HG03457 (cell line): ENCODE measurements at regions not wholly inside any gene's neighbourhood (a gene's known extent, or its start where the extent isn't known, plus 50 kb on each side); places are given as distances from the start of the nearest gene placed in this dataset.
A peak's percentile ranks its signal among the peaks of the same experiment; 100 is the strongest.

Experiments
- ATAC-seq: cut with Tn5 transposase; IDR thresholded peaks from one replicate; pipeline ENCODE4 v1.9.1; 2021; ENCODE audit warnings: moderate number of reproducible peaks; ENCODE audit not compliant: unreplicated experiment

GRCh38 chr3:81291586-81291985 is 469.9 kb downstream of the GBE1 start:
- ATAC-seq = no peak

GRCh38 chr3:81289676-81290075 is 471.8 kb downstream of the GBE1 start:
- no peak for ATAC-seq

- ATAC-seq = no peak
Measured at GRCh38 chr3:81279481-81280379, 481.7 kb downstream of the GBE1 start.

- no peak for ATAC-seq
Measured at GRCh38 chr3:81277853-81278252, 483.6 kb downstream of the GBE1 start.

- no peak for ATAC-seq
Measured at GRCh38 chr3:81274671-81275070, 486.8 kb downstream of the GBE1 start.

DNA sequence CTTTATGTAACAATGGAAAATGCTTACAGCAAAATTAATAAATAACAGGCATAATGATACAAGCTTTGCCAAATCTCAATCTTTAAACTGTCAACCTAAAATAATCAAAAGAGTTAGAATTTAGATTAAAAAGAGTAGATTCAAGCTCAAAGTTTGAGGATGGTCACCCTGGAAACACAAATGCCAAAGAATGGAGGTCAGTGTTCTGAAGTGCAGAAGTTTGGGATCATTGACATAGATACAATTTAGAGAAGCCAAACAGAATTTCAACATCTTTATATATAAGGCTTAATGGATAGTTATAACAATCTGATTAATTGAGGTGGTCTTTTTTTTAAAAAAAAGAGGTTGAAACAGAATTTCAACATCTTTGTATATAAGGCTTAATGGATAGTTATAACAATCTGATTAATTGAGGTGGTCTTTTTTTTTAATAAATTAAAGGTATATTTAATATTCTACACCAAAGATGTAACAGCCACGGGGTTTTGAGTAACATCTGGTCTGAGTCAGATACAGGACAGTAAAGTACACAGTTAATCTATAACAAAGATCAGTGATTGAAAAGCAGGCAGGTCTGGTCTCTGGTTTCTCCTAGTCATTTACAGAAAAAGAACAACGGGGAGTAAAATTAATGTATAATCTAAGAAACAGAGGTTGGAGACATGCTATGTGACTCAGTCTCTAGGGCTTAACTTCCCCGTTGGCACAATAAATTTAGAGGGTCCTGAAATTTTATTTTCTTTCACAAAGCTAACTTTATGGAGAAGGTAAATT is 490.7 kb downstream of the GBE1 start:
- ATAC-seq = peak; percentile 99

GRCh38 chr3:81268526-81268925 is 492.9 kb downstream of the GBE1 start:
- ATAC-seq = no peak

DNA sequence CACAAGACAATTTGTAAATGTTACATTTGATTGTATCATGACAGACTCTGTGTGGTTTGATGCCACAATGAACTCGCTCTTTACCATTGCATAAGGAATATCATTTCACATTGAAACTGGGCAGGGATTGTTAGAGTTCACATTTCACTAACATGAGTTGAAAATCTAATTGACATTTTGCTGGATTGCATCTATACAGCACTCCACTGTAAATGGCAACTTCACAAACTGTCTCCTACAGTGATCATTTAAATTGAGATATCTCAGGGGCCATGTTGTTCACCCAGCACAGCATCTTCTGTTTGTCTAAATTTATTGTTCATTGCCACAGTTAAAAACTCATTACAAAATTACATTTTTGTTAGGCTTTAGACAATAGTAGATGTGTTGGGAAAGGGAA is 499.4 kb downstream of the GBE1 start:
- ATAC-seq = no peak

DNA sequence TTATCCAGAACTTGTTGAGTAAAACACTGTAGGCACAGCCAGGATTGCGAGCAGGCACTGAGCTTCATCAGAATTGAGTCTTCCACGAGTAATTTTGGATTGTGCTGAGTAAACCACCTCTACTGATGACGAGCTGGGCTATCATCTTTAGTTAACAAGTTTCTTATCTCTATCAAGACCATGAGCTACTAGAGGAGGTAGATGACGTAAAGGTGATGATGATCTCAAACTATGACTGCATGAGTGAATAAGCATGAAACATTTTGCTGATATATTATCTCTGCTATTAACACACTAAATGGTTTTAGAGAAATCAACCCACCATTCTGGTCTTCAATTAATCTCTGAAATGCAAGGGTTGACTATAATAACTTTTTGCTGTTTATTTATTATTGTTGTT is 506.0 kb downstream of the GBE1 start:
- no peak for ATAC-seq

DNA sequence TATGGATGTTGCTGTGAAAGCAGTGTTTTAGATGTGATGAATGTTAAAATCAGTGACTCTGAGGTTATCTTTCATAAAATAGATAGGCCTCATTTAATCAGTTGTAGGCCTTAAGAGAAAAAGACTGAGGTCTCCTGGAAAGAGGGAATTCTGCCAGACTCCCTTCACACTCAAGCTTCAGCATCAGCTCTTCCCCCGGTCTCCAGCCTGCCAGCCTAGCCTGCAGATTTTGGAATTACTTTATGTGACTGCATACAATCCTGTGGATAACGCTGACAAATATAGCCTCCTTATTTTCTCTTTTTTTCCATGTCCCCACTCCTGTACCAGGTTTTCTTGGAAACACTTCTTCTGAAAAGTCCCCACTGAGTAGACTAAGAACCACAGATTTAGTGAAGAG is 510.3 kb downstream of the GBE1 start:
- ATAC-seq = no peak

DNA sequence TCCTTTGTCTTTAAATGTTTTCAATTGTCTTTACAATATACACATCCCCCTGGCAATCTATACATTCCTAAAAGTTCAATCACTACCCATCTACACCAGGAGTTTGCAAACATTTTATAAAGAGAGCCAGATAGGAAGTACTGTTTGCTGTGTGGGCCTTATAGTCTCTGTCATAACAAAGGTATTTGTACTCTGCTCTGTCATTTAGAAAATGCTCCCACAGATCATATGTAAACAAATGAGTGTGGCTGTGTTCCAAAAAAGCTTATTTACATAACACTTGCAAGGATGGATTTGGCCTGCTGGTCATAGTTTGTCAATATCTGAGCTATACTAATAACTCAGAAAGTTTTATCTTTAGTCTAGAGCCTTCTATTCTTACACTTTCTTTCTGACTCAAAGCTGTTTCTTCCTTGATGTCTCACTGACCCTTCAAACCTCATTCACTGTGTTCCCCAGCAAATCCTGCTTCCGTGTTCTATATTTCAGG is 511.9 kb downstream of the GBE1 start:
- peak; percentile 77 for ATAC-seq

- ATAC-seq = no peak
Measured at GRCh38 chr3:81245501-81245900, 515.9 kb downstream of the GBE1 start.

- ATAC-seq = no peak
Measured at GRCh38 chr3:81245043-81245442, 516.4 kb downstream of the GBE1 start.

DNA sequence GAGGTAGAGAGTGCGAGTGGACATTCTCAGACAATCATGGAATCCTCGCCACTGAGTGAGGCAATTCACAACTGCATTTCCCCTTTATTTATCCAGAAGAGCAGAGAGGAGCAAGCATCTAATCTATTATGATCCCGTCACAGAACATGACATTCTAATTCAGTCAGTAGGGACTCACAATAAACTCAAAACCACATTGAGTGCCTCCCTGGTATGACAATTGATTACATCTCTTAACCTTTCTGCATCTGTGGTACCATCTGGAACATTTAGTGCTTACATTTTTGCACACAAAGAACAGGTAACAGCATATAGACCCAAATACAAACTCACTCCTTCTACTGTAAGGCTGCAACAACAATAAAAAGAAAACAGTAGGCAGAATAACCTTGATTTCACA is 517.2 kb downstream of the GBE1 start:
- ATAC-seq = no peak

GRCh38 chr3:81242871-81243270 is 518.6 kb downstream of the GBE1 start:
- ATAC-seq = no peak

DNA sequence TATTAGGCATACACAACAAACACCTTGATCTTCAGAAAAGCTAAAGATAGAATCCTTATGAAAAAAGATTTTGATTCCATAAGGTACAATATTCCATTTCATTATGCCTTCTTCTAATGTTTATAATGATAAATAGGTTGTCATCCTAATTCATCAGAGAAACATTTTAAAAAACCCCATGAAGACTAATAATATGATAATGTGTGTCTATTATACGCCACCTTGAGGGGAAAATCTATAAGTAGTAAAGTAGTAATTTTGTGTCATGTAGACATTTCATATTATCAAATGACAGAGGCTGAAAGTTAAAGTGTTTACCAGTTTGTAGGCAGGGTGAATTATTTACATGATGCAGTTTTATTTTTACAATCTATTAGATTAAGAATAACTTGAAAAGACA is 524.3 kb downstream of the GBE1 start:
- ATAC-seq = no peak

- ATAC-seq = peak; percentile 59
Measured at GRCh38 chr3:81218023-81218422, 543.4 kb downstream of the GBE1 start.

DNA sequence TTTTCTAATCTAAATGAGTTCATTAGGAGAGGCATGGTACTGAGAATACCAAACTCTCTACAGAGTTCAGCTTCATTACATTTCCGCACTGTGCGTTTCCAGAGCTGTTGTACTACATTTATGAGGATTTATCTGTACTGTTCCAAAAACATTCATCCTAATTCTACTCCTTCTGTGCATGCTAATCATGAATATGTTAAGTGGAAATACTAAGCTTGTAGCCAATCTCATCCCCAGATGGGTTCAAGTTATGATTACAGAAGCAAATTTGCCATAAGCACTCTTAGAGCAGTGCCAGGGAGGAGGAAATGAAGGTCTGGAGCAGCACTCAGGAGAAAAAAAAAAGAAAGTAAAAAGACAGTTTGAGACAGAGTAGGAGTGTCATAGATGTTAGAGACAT is 544.3 kb downstream of the GBE1 start:
- ATAC-seq = no peak

DNA sequence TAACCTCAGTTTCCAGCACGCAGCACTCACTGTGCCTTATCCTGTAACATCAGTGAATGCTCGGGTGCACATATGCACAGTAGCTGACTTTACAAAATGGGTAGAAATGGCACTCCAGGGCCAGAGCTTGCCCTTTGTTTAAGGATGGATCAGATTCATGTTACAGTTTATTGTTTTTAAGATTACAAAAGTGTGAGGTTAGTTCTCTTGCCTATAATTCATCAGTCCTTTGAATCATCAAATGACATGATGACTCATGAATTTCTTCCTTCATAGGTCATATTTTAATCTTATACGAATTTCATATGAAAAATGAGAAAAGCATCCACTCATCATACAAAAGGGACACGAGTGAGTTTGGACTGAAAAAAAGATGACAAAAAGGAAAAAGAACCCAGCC is 545.3 kb downstream of the GBE1 start:
- no peak for ATAC-seq

DNA sequence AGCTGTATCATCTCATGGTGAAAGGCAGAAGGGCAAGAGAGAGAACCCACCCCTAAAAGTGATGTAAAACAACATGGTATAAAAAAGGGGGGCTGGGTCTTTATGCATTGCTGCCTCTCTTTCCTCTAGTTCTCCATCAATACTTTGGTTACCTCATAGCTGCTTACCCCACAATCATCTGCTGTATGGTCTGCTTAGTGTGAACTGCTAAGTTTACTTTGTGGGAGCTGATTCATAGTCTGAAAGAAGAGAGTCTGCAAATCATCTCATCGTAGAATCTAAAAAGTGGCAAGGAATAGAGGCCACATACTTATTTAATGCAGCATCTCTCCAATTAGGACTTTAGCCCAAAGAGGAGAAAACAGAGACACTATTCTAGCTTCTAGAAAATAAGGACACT is 546.8 kb downstream of the GBE1 start:
- ATAC-seq = no peak

DNA sequence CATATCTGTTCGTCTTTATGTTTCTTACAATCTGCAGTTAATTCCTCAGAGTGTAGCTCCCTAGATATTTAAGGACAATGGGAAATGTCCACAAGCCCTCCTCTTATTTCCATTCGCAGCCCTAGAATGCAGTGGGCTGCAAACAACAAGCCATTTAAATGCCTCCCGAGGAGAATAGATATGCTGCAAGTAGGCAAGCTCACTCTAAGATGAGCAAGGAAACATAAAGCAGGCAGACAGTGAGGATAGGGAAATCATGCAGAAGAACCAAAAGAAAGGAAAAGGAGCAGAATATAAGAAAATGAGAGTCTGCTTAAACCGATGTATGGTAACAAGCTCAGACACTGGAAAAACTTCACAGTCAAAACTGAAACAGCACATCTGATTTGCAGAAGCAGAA is 561.9 kb downstream of the GBE1 start:
- ATAC-seq = no peak

DNA sequence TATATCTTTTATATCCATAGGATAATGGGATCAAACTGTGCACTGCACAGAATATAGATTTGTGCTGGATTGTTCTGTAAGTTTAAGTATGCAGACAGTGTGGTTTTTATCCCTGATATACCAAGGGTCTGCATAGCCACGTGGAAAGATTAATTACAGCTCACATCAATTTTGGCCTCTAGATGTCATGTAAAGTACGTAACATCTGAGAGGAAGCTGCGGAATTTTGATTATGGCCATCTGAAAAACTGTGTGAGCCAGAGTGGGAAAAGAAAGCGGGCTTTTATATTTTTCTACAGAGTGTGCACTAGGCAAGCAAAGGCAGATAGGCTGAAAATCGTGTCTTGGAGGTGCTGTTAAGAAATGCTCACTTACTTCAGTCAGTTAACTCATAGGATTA is 562.7 kb downstream of the GBE1 start:
- no peak for ATAC-seq
